22Rv1 (cell line): ENCODE measurements at regions not wholly inside any gene's neighbourhood (a gene's known extent, or its start where the extent isn't known, plus 50 kb on each side); places are given as distances from the start of the nearest gene placed in this dataset.

Experiments used
- ZFX ChIP-seq: fragments of 450-650 bp; IDR thresholded peaks from 2 replicates; pipeline ENCODE4 v1.6.1; 2017; ENCODE audit warnings: antibody characterized with exemption, borderline replicate concordance
- TF ChIP-seq, protein P1 (sequence below): fragments of 450-650 bp; IDR thresholded peaks from 2 replicates; pipeline ENCODE4 v1.5.1; 2017; ENCODE audit warnings: mild to moderate bottlenecking

DNA sequence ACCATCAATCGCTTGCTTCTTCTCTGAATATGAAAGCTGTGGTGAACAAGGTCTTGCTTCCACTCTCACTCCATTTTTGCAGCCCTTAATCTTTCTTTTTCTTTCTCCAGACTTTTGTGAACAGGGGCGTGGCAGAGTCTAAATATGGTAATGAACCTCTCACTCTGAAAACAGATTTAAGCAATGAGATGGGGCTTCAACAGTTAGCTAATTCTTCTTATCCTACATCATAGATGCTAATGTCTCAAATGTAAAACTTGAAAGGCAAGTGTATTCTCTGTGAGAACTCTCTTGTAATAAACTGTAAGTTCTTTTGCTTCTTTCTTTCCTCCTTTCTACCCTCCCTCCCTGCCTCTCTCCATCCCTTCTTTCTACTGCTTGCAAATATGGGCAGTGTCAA is 106.5 kb upstream of the ANK2 start:
- TF ChIP-seq, protein P1, sequence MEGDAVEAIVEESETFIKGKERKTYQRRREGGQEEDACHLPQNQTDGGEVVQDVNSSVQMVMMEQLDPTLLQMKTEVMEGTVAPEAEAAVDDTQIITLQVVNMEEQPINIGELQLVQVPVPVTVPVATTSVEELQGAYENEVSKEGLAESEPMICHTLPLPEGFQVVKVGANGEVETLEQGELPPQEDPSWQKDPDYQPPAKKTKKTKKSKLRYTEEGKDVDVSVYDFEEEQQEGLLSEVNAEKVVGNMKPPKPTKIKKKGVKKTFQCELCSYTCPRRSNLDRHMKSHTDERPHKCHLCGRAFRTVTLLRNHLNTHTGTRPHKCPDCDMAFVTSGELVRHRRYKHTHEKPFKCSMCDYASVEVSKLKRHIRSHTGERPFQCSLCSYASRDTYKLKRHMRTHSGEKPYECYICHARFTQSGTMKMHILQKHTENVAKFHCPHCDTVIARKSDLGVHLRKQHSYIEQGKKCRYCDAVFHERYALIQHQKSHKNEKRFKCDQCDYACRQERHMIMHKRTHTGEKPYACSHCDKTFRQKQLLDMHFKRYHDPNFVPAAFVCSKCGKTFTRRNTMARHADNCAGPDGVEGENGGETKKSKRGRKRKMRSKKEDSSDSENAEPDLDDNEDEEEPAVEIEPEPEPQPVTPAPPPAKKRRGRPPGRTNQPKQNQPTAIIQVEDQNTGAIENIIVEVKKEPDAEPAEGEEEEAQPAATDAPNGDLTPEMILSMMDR = no peak
- no peak for TF ChIP-seq ZFX
